NB4 (cell line): ENCODE measurements at regions not wholly inside any gene's neighbourhood (a gene's known extent, or its start where the extent isn't known, plus 50 kb on each side); places are given as distances from the start of the nearest gene placed in this dataset.

ENCODE experiments used
- DNase-seq: peaks from one replicate; pipeline ENCODE4 v3.0.0; 2010; ENCODE audit warnings: low read depth
- H3K4me3 ChIP-seq: one replicate; pipeline ENCODE4 v1.5.1; 2011; ENCODE audit warnings: mild to moderate bottlenecking, low read depth, low read length, moderate library complexity
- CTCF ChIP-seq: IDR thresholded peaks from one replicate; pipeline ENCODE4 v1.5.1; 2012; ENCODE audit warnings: low read depth, low read length
- MAX ChIP-seq: IDR thresholded peaks from 2 replicates; pipeline ENCODE4 v1.6.1; 2011; ENCODE audit warnings: low read depth, low read length
- MYC ChIP-seq: IDR thresholded peaks from 2 replicates; pipeline ENCODE4 v1.6.1; 2011; ENCODE audit warnings: low read depth, low read length
- POLR2A ChIP-seq: IDR thresholded peaks from 2 replicates; pipeline ENCODE4 v1.6.1; 2011; ENCODE audit warnings: mild to moderate bottlenecking; ENCODE audit not compliant: insufficient read length; ENCODE audit errors: extremely low read depth

GRCh38 chr1:19547814-19548213 is 62.5 kb upstream of the CAPZB start:
- TF ChIP-seq MYC (no peak), CTCF (no peak), MAX (no peak), POLR2A (no peak)
- no peak for DNase-seq
- no peak overlapping the region for H3K4me3 ChIP-seq

GRCh38 chr1:19536519-19536918 is 51.2 kb upstream of the CAPZB start:
- TF ChIP-seq MAX (no peak), MYC (no peak), CTCF (no peak), POLR2A (no peak)
- DNase-seq = no peak
- H3K4me3 ChIP-seq = no peak overlapping the region

- DNase-seq = no peak
- TF ChIP-seq MYC = no peak
- H3K4me3 ChIP-seq = no peak overlapping the region
These were observed 49.9 kb upstream of the CAPZB start for GRCh38 chr1:19535214-19535613.
